Left hindlimb (tissue), 1 donor: ENCODE measurements at regions not wholly inside any gene's neighbourhood (a gene's known extent, or its start where the extent isn't known, plus 50 kb on each side); places are given as distances from the start of the nearest gene placed in this dataset.
"Not testable (repeated sequence)": the region's sequence is repeated elsewhere in the genome, so short reads cannot be mapped to it uniquely, and the experiment has no call there.

ENCODE experiments used
- DNase-seq: peaks from one replicate; pipeline ENCODE4 v3.0.0-alpha.2; 2018

DNA sequence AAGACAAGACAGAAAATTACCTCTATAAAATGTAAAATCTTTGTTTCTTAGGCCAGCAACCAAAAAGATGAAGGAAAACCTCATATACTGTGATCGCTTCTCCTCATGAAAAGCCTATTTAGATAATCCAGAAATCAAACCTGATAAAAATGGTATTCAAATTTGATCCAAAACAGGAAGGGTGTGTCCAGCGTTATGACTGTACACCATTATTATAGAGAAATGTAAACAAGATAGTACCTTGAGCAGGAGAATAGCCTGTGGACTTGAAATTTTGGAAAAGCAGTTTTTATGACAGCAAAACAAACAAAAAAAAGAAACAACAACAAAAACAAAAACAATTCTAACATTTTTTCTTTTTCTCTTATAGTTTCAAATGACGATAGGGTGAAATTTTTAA lies 1382.8 kb upstream of the CDH9 start:
- DNase-seq: no peak

DNA sequence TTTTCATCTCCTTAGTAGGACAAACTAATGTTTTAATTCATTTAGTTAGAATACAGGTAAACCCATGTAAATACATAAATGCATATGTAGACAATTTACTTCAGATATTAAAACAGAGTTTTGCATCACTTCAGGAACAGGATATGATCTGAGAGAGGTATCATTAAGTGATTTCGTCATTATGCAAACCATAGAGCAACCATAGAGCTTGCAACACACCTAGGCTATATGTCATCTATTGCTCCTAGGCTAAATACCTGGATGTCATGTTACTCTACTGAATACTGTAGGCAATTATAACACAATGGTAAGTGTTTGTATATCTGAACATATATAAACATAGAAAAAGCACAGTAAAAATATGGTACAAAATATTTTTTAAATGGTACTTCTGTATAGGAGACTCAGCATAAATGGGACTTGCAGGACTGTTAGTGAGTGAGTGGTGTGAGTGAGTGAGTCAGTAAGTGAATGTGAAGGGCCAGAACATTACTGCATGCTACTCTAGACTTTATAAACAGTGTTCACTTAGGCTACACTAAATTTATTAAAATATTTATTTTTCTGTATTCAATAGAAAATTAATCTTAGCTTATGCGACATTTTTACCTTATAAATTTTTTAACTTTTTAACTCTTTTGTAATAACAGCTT lies 1377.5 kb upstream of the CDH9 start:
- DNase-seq: no peak

DNA sequence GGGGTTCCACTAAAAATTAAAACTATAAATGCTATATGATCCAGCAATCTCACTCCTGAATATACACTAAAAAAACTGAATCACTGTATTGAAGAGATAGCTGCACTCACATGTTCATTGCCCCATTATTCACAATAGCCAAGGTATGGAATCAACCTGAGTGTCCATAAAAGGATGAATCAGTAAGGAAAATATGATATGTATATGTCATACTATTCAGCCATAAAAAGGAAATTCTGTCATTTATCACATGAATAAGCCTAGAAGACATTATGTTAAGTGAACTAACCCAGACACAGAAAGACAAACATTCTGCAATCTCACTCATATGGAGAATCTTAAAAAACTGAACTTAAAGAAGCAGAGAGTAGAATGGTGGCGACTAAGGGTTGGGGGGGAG lies 1376.2 kb upstream of the CDH9 start:
- no peak for DNase-seq

DNA sequence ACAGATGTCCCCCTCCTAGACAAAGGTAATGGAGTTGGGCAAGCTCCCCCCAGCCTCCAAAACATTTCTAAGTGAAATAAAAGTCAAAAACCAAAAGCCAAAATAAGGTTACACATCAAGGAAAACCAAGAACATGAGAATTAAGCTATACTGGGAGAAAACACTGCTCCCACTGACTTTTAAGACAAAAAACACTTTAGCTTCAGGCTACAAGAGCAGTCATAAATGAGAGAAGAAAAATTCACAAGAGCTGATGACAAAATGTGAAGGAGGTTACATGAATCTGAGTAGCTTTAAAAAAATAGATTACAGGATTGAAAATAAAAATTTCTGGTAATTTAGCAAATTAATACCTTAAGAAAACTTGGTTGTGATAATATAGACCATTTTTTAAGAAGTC lies 1370.3 kb upstream of the CDH9 start:
- DNase-seq: no peak

DNA sequence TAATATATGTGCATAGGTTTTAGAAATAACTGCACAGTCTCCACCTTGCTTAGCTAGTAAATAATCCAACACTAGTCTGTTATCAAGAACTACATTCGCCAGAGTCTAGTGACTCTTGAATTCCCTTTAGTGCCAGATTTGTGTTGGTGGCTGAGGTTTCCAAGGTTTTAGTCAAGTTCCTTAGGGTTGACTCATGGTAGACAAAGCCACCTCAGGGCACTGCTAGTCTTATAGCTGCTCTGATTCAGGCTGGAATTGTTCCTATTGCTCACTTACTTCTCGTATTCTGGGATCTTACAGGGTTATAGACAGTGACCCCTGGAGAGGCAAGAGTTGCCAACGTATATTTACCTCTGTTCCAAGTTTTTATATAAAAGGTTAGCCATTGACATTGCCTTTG lies 1369.8 kb upstream of the CDH9 start:
- no peak for DNase-seq

DNA sequence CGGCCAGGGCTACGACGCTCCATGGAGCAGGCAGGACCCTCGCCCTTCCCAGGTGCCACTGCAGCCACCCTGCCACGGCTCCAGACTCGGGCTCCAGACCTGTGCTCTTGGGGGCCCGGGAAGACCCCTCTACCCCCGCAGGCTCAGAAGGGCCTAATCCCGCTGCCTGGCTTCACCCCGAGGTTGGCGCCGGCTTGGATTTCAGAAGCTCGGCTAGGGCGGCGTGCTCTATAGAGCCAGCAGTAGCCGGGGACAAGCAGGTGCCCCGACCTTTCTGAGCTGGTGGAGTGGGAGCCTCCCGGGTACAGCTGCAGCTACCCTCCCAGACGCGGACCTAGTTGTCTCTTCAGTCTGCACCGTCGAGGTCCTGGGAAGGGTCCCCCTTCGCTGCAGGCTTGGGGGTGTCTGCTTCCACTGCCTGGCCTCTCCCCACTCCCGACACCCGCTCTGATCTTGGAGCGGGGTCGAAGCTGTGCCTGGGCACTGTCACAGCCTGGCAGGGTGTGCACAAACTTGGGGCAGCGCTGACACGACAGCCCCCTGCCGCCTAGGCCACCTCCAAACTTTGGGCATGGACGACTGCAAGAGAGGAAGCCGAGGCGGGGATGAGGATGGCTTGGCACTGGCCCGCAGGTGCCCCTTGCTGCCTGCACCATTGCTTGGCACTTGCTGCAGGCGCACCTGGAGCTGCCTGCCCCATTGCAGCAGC lies 1366.1 kb upstream of the CDH9 start:
- DNase-seq: no peak

DNA sequence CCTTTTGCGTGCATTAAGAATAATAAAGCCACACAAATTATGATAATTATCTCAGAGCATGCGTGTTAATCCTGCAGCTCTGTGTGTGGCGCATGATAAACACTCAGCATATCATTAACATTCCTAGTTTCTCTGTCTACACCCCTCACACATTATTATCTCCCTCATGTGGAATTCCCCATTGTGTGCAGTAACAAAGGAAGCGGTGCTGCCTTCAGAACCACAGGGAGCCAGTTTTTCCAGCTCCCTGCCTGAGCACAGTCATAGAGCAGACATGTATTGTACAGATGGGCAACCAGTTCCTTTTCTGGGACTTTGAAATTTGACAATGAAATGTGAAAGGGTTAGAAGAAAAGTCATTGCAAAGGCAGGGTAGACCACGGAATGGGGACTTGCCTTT lies 1365.5 kb upstream of the CDH9 start:
- no peak for DNase-seq

DNA sequence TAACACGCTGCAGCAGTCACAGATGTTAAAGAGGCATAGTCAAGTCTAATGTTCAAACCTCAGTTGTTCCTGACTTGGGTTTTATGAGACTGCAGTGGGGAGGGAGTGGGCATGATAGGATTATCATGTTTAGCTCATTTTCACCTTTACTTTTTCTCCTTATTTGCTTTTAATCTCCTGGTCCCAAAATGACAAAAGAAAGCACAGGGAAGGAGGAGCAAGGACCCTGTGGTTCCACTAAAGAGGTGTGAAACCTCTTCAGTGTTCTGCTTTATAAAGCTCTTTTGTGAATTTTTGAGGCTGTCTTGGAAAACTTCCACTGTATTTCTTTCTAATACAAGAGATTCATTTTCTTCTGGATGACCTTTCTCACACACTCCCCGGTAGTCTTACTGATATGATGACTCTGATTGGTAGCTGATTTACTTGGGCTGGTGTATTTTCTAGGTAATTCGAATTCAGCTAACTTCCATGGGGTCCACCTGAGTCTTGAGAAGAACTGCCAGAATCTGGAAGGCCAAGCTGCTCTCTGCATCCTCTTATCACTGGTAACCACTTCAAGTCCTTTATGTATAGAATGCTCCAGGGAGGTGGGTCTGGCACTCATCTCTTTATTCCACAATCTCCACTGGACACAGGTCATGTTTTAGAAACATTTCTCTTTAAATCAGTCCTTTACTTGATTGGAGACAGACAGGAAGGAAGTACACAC lies 1364.4 kb upstream of the CDH9 start:
- DNase-seq: no peak

DNA sequence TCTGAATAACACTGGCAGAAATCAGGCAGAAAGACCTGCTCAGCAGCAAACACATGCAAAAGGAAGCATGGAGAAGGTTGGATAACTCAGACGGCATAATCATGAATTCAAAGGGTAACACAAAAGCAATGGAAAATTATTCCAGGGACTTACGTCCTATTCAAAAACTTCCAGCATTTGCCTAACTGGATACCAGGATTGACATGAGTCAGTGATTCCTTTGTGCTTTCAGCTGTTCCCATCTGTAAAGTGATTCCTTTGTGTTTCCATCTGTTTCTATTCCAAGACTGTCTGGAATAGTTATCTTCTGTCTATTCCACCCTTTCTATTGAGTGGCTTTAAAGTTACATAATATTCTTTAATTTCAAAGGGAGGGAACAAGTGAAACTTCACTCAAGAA lies 1361.7 kb upstream of the CDH9 start:
- DNase-seq: no peak

DNA sequence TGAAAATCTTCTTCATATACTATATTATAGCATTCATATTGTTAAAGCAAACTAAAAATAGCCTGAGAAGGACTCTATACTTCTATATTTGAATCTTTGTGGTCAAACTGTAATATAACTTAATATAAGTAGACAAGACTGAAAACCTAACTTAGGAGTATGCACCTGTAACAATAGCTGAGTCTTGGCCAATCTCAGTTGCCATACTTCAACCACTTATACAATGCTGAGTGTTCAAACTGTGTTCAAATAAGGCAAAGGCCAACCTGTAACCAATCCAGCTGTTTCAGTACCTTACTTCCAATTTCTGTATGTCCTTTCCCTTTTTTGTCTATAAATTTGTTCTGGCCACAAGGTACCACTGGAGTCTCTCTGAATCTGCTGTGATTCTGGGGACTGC lies 1360.8 kb upstream of the CDH9 start:
- no peak for DNase-seq

DNA sequence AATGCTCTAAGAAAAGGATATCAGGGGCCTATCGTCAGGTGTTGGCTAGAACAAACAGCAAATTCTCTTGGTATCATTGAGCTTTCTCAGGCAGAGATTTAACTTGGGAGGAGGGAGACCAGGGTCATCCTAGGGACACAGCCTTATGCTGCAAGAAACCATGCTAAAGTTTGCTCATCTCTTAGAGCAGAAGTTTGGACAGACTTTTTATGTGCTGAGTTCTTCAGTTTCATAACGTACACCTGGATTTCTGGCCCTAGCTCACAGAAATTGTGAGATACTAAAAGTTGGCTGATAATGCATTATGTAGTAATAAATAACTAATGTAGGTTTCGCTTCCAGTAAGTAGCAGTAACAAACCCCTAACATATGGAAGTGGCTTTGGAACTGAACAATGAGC lies 1359.8 kb upstream of the CDH9 start:
- DNase-seq: no peak

DNA sequence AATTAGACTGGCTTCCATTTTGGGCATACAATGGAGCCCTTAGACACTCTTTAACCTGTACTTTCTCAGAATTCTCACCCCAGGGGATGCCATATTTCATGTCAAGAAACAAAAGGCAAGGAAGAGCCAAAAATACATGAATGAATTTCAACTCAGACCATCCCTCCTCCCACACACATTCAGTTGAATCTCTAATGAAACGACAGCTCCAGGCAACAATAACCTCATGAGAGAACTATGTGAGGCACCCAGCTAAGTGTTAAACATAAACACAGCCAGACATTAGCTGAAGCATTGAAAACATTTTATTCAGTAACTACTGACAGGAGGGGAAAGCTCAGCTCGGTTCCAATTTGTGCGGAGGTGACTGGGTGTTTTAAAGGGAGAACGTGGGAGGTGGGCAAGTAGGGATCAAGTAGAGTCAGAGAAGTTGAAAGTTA lies 1359.1 kb upstream of the CDH9 start:
- DNase-seq: no peak

DNA sequence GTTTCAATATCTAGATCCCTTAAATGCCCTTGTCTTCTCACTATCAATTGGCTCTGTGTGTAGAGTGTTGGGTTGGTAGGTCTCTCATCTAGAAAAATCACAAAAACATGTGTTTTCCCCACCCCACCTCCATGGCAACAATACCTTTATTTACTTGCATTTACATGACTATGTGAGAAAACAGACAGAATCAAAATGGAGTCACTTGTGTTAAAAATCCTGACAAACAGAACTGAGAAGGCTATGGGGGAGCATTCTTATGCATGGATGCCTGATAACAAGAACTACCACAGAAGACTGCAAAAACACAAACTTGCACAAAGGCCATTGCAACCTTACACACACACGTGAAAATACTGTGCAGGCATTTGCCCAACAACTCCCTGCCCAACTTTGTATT lies 1352.9 kb upstream of the CDH9 start:
- DNase-seq: no peak

DNA sequence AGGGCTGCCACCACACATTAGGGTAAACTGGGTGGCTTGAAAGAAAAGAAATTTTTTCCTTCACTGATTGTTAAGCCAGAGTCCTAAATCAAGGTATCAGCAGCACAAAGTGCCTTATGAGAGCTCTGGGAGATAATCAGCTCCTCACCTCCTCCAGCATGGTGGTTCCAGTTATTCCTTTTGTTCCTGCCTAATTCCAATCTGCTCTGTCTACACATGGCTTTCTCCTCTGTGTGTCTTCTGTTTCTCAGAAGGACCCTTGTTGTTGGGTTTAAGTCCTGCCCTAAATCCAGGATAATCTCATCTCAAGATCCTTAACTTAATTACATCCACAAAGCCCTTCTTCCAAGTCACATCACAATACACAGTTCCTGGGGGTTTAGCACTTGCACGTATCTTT lies 1352.0 kb upstream of the CDH9 start:
- no peak for DNase-seq

DNA sequence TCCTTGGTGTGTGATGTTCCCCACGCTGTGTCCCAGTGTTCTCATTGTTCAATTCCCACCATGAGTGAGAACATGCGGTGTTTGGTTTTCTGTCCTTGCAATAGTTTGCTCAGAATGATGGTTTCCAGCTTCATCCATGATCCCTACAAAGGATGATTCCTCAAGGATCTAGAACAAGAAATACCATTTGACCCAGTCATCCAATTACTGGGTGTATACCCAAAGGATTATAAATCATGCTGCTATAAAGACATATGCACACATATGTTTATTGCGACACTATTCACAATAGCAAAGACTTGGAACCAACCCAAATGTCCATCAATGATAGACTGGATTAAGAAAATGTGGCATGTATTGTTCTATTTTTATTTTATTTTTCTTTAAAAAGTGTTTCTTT lies 1351.3 kb upstream of the CDH9 start:
- not testable (repeated sequence) for DNase-seq

DNA sequence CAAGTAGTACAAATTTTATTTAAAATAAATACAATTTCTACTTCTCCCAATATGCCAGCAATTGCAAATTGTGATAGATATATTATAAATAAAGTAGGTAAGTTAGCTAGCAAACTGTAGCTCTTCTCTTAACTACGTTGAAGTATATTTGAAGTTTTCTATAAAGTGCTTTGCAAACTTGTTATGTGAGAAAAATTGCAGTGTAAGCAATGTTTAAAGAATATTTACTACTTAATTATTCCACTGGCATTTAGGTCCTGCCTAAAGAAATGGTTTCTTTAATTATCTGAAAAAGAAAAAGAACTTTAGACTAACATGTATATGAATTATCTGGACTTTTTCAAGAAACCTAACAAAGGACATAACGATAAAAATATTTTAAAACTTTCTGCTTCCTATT lies 1350.0 kb upstream of the CDH9 start:
- no peak for DNase-seq

DNA sequence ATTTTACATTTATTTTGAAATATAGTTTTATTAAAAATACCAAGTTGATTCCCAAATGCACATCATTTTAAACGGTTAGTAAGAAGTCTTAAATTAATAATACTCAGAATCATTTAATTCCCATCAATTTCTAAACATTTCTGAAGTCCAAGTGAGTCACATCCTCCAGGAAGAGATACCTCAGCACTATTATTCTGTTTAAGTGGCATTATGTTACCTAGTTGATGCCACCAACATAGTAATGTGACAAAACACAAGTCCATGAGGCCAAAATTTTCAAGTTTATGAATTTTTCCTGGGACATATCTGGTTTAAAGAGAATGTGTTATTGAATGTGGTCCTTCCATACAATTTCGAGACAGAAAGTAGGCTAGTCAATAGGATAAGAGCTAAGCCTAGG lies 1348.3 kb upstream of the CDH9 start:
- DNase-seq: no peak

DNA sequence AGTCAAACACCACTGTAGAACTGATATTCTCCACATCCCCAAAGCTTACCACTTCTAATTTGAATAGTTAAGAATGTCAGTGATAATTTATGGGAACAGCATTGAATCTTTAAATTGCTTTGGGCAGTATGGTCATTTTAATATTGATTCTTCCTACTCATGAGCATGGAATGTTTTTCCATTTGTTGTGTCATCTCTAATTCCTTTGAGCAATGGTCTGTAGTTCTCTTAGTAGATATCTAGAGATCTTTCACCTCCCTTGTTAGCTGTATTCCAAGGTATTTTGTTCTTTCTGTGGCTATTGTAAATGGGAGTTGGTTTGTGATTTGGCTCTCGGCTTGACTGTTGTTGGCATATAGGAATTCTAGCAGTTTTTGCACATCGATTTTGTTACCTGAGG lies 1341.8 kb upstream of the CDH9 start:
- DNase-seq: no peak

DNA sequence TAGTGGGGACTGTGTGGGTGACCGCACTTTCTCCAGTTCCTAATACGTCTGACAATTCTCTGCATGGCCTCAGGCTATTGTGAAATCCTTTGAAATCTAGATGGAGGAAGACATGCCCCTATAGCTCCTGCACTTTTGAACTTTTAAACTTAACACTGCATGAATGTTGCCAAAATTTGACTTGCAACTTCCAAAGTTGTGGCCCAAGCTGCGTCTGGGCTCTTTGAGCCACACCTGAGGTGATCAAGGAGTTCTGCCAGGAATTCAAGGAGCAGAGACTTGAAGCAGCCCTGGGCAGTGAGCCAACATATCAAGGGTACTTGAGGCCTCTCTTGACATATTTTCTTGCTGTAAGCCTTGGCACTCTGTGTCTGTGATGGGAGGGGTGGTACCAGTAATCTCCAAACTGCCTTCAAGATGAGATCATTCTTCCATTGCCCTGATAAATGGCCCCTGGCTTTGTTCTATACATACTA lies 1336.1 kb upstream of the CDH9 start:
- peak; percentile 26 for DNase-seq

DNA sequence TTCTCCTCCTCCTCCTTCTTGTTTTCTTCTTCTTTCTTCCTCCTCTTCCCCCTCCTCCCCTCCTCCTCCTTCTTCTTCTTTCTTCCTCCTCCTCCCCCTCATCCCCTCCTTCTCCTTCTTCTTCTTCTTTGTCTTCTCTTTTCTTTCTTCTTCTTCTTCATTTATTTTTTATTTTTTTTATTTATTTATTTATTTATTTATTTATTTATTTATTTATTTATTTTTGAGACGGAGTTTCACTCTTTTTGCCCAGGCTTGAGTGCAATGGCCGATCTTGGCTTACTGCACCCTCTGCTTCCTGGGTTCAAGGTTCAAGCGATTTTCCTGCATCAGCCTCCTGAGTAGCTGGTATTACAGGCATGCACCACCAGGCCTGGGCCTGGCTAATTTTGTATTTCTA lies 1332.5 kb upstream of the CDH9 start:
- no peak for DNase-seq

DNA sequence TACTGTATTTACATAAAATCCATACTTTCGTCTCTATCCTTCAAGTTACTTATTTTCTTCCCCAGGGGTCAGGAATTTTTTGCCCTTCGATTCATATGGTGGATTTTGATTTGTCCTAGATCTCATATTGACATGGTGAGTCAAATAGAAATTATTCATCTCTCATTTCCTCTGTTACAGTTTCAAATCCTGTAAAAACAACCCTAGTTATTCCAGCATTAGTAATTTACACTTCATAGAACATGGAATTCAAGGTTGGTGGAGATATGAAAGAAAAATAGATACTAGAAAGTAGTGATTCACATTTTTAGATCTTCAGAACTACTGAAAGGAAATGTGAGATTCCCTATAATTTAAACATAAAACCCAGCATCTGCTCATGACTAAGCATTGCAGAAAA lies 1331.0 kb upstream of the CDH9 start:
- no peak for DNase-seq

DNA sequence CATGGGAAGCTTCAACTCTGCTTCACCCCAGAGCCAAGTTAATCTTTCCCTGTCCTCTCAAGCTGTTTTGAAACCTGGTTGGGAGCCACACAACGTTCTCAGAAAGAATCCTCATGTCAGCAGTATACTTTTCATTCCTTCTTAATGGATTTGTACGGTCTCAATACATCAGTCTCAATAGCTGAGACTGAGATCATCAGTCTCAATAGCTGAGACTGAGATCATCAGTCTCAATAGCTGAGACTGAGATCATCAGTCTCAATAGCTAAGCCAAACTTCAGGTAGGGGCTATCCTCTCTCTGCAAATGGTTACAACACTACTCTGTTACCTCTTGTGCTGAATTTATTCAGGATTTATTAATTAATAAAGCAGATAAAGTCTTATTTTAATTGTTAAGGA lies 1317.4 kb upstream of the CDH9 start:
- no peak for DNase-seq

DNA sequence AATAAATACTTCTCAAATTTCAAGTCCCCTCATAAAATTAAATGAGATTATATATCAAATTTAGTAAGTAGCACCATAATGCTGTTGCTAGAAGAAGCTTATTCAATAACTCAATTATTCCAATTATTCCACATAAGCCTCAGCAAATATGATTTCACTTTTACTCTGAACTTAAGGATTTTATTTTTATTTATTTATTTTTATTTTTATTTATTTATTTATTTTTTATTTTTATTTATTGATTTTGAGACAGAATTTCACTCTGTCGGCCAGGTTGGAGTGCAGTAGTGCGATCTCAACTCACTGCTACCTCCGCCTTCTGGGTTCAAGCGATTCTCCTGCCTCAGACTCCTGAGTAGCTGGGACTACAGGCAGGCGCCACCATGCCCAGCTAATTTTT lies 1308.3 kb upstream of the CDH9 start:
- no peak for DNase-seq

DNA sequence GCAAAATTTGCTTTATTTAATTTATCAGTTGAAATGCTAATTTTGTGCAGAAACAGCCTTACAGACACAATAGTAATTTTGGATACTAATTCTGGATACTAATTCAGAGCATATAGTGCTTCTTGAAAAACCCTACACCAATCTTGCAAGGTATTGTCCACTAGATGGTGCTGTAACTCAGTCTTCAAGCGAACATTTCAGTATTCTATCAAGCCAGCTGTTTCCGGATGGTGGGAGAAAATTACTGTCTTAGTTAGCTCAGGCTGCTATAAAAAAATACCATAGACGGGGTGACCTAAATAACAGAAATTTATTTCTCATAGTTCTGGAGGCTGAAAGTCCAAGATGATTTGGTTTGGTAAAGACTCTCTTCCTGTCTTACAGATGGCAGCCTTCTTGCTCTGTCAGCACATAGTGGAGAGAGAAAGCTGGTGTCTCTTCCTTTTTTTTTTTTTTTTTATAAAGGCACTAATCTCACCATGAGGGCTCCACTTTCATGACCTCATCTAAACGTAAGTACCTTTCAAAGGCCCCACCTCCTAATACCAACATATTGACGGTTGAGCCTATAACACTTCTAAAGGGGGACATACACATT lies 1306.5 kb upstream of the CDH9 start:
- DNase-seq: no peak
